ENCODE measurements at regions not wholly inside any gene's neighbourhood (a gene's known extent, or its start where the extent isn't known, plus 50 kb on each side); places are given as distances from the start of the nearest gene placed in this dataset.

- TF ChIP-seq CTCF (IDR thresholded peaks at IDR 0.05; ENCODE audit: low read depth, low read length) = no peak
- CTCF ChIA-PET = no interaction called here
- H3K9me3 ChIP-seq (ENCODE audit: control insufficient read depth, insufficient read depth, low read length) = no peaks in the 10 kb centered on the region; the same call in 1 of the 2 replicates
- H3K27ac ChIP-seq (ENCODE audit: low read depth, low read length) = no peak overlapping the region
- DNase-seq (ENCODE audit: low read depth, low spot score) = no peak
- no peak overlapping the region for H3K4me3 ChIP-seq (ENCODE audit: low read depth, low read length)
- POLR2A ChIA-PET = no interaction called here
- peaks cover 6% of the 10 kb centered on the region for H3K27me3 ChIP-seq (ENCODE audit: control insufficient read depth, insufficient read depth, low read length)
Observed at GRCh38 chr10:44184633-44185314, 200.1 kb downstream of the CXCL12 start.

GRCh38 chr10:44183667-44184632 lies 200.9 kb downstream of the CXCL12 start:
- H3K4me3 ChIP-seq (ENCODE audit: low read depth, low read length) = no peak overlapping the region
- CTCF ChIA-PET = no interaction called here
- DNase-seq (ENCODE audit: low read depth, low spot score) = no peak
- no peak for TF ChIP-seq CTCF (IDR thresholded peaks at IDR 0.05; ENCODE audit: low read depth, low read length)
- no peak overlapping the region for H3K27ac ChIP-seq (ENCODE audit: low read depth, low read length)
- no peaks in the 10 kb centered on the region; the same call in 1 of the 2 replicates for H3K9me3 ChIP-seq (ENCODE audit: control insufficient read depth, insufficient read depth, low read length)
- POLR2A ChIA-PET = interaction anchor here (0.8 to 1.2 kb wide), 2 partner anchors 15 to 110 kb away, joined by 4 read pairs; no protein-coding TSS in a partner anchor
- H3K27me3 ChIP-seq (ENCODE audit: control insufficient read depth, insufficient read depth, low read length) = peaks cover 6% of the 10 kb centered on the region

DNA sequence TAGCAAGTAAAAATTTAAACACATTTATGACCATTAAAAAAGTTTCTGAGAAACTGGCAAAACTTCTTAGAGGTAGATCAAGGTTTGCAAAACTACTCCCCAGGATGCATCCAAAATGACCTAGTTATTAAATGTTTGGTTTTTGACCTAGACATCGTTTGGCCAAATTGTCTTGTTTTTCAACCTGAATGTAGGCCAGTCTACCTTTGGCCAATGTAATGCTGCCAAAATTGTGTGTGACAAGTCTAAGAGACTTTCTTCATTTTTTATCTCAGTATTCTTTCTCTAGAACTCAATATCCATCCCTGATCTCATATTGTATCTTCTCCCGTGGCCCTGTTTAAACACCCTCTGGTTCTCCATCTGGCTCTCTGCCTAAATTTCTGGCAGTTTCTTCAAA lies 202.0 kb downstream of the CXCL12 start:
- no peak for DNase-seq (ENCODE audit: low read depth, low spot score)
- Histone ChIP-seq H3K9me3 (ENCODE audit: control insufficient read depth, insufficient read depth, low read length) (no peaks in the 10 kb centered on the region; the same call in 1 of the 2 replicates), H3K27ac (ENCODE audit: low read depth, low read length) (no peak overlapping the region), H3K4me3 (ENCODE audit: low read depth, low read length) (no peak overlapping the region), H3K27me3 (ENCODE audit: control insufficient read depth, insufficient read depth, low read length) (peaks cover 6% of the 10 kb centered on the region)
- CTCF ChIA-PET = no interaction called here
- POLR2A ChIA-PET = interaction anchor here (1.2 kb wide), 1 partner anchor 16 kb away, joined by 4 read pairs; no protein-coding TSS in a partner anchor
- TF ChIP-seq CTCF (IDR thresholded peaks at IDR 0.05; ENCODE audit: low read depth, low read length) = no peak

DNA sequence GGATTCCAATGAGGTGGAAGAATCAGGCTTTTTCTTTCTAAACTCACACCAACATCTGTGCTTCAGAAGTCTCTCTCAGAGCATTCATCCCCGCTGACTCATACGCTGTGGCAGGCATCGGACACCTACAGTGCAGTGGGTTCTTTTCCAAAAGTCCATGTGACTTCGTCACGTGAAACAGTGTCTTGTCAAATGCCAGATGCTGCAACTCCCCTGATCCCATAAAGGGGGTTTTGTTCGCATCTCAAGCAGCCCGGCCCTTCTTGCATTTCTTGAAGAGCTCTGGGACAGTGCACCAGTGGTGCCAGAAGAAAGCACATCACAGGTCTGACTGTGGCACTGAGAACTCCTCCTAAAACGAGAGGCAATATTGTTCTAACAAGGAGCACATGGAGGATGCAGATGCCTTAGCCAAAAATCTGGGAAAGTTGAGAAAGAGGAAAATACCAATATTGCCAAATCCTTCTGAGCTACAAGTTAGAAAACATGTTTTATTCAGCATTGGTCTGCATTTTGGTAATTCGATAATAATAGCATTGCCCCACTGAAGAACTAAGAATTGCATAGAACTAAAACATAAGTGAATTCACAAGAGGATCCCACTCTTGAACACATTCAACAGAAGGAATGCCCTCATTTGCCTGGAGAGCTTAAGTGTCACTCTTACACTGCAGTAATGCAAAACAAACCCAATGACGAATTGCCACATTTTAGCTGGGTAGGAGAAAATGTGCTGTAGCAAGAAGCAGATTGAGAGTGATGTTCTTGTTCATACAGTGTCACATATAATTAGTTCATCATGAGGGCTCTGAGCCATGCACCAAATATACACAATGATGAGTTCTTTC lies 204.4 kb downstream of the CXCL12 start:
- DNase-seq (ENCODE audit: low read depth, low spot score) = peak; percentile 90
- TF ChIP-seq CTCF (IDR thresholded peaks at IDR 0.05; ENCODE audit: low read depth, low read length) = no peak
- ChIA-PET POLR2A (interaction anchor here (0.5 kb wide), 1 partner anchor 525 kb away, joined by 4 read pairs; no protein-coding TSS in a partner anchor), CTCF (no interaction called here)
- H3K27ac ChIP-seq (ENCODE audit: low read depth, low read length) = peak overlapping the region; percentile 70
- H3K9me3 ChIP-seq (ENCODE audit: control insufficient read depth, insufficient read depth, low read length) = no peaks in the 10 kb centered on the region
- H3K4me3 ChIP-seq (ENCODE audit: low read depth, low read length) = no peak overlapping the region
- no peaks in the 10 kb centered on the region for H3K27me3 ChIP-seq (ENCODE audit: control insufficient read depth, insufficient read depth, low read length)
